H9 (cell line): ENCODE measurements at regions not wholly inside any gene's neighbourhood (a gene's known extent, or its start where the extent isn't known, plus 50 kb on each side); places are given as distances from the start of the nearest gene placed in this dataset.

Source experiments
- DNase-seq: peaks from one replicate; pipeline ENCODE4 v3.0.0-alpha.2; 2017
- H2AFZ ChIP-seq: one replicate; pipeline ENCODE4 v1.6.1; 2013; ENCODE audit warnings: mild to moderate bottlenecking, low read length, control low read depth, moderate library complexity
- H2AK5ac ChIP-seq: 2 replicates; pipeline ENCODE4 v1.6.1; 2013; ENCODE audit warnings: low read length, control low read depth, mixed read lengths; ENCODE audit not compliant: insufficient read length
- H2BK120ac ChIP-seq: one replicate; pipeline ENCODE4 v1.6.1; 2013; ENCODE audit warnings: low read depth, mild to moderate bottlenecking, low read length, control low read depth, inconsistent platforms; ENCODE audit not compliant: poor library complexity, severe bottlenecking
- H2BK12ac ChIP-seq: 2 replicates; pipeline ENCODE4 v1.6.1; 2013; ENCODE audit warnings: low read length, control low read depth, mixed read lengths, low read depth; ENCODE audit not compliant: insufficient read length
- H2BK15ac ChIP-seq: 2 replicates; pipeline ENCODE4 v1.6.1; 2013; ENCODE audit warnings: low read depth, low read length, control low read depth
- H2BK20ac ChIP-seq: one replicate; pipeline ENCODE4 v1.6.1; 2013; ENCODE audit warnings: low read depth, mild to moderate bottlenecking, low read length, control low read depth, inconsistent platforms; ENCODE audit not compliant: poor library complexity, severe bottlenecking
- H2BK5ac ChIP-seq: 2 replicates; pipeline ENCODE4 v1.6.1; 2013; ENCODE audit warnings: low read length, control low read depth, mixed read lengths; ENCODE audit not compliant: insufficient read length
- H3K14ac ChIP-seq: 2 replicates; pipeline ENCODE4 v1.6.1; 2013; ENCODE audit warnings: low read length, control low read depth; ENCODE audit not compliant: insufficient read depth
- H3K18ac ChIP-seq: 2 replicates; pipeline ENCODE4 v1.6.1; 2013; ENCODE audit warnings: low read depth, mild to moderate bottlenecking, mixed read lengths, low read length, control low read depth; ENCODE audit not compliant: insufficient read length
- H3K23ac ChIP-seq: 2 replicates; pipeline ENCODE4 v1.6.1; 2013; ENCODE audit warnings: low read length, control low read depth, mixed read lengths, low read depth; ENCODE audit not compliant: insufficient read length
- H3K23me2 ChIP-seq: 2 replicates; pipeline ENCODE4 v1.6.1; 2013; ENCODE audit warnings: low read depth, mild to moderate bottlenecking, mixed read lengths, low read length, control low read depth; ENCODE audit not compliant: insufficient read length, poor library complexity, severe bottlenecking
- H3K27ac ChIP-seq: 2 replicates; pipeline ENCODE4 v1.5.1; 2013; ENCODE audit warnings: low read length, control low read depth, mixed read lengths, low read depth; ENCODE audit not compliant: insufficient read length
- H3K27me3 ChIP-seq: 2 replicates; pipeline ENCODE4 v1.6.1; 2013; ENCODE audit warnings: low read length, control low read depth, inconsistent platforms; ENCODE audit not compliant: insufficient read depth
- H3K4ac ChIP-seq: 2 replicates; pipeline ENCODE4 v1.6.1; 2013; ENCODE audit warnings: low read depth, mild to moderate bottlenecking, control low read depth, inconsistent platforms, low read length, moderate library complexity
- H3K4me1 ChIP-seq: 2 replicates; pipeline ENCODE4 v1.6.1; 2013; ENCODE audit warnings: low read length, control low read depth, inconsistent platforms; ENCODE audit not compliant: insufficient read depth
- H3K4me2 ChIP-seq: 2 replicates; pipeline ENCODE4 v1.6.1; 2013; ENCODE audit warnings: low read length, control low read depth, mixed read lengths; ENCODE audit not compliant: insufficient read length, insufficient read depth
- H3K56ac ChIP-seq: 2 replicates; pipeline ENCODE4 v1.6.1; 2013; ENCODE audit warnings: low read depth, mild to moderate bottlenecking, mixed read lengths, low read length, control low read depth; ENCODE audit not compliant: insufficient read length
- H3K79me1 ChIP-seq: 2 replicates; pipeline ENCODE4 v1.6.1; 2013; ENCODE audit warnings: low read depth, mild to moderate bottlenecking, moderate library complexity, low read length, control low read depth, inconsistent platforms; ENCODE audit not compliant: insufficient read depth, poor library complexity, severe bottlenecking
- H3K79me2 ChIP-seq: 2 replicates; pipeline ENCODE4 v1.6.1; 2013; ENCODE audit warnings: low read length, control low read depth, inconsistent platforms; ENCODE audit not compliant: insufficient read depth
- H3K9ac ChIP-seq: 2 replicates; pipeline ENCODE4 v1.6.1; 2013; ENCODE audit warnings: low read length, control low read depth, mixed read lengths; ENCODE audit not compliant: insufficient read length; ENCODE audit errors: extremely low read depth
- H3K9me3 ChIP-seq: one replicate; pipeline ENCODE4 v1.6.1; 2013; ENCODE audit warnings: low read depth, low read length, inconsistent platforms; ENCODE audit not compliant: control insufficient read depth
- H3T11ph ChIP-seq: one replicate; pipeline ENCODE4 v1.6.1; 2013; ENCODE audit warnings: mild to moderate bottlenecking, low read length, control low read depth, inconsistent platforms
- H4K20me1 ChIP-seq: one replicate; pipeline ENCODE4 v1.6.1; 2013; ENCODE audit not compliant: control insufficient read depth, insufficient read length, insufficient read depth
- H4K5ac ChIP-seq: 2 replicates; pipeline ENCODE4 v1.6.1; 2013; ENCODE audit warnings: low read depth, mild to moderate bottlenecking, mixed read lengths, low read length, control low read depth; ENCODE audit not compliant: insufficient read length
- H4K8ac ChIP-seq: replicated peaks from 2 replicates; pipeline ENCODE4 v1.6.1; 2013; ENCODE audit warnings: low read length, control low read depth, mixed read lengths, low read depth; ENCODE audit not compliant: insufficient read length
- H4K91ac ChIP-seq: 2 replicates; pipeline ENCODE4 v1.6.1; 2013; ENCODE audit warnings: low read depth, mild to moderate bottlenecking, moderate library complexity, mixed read lengths, low read length, control low read depth; ENCODE audit not compliant: insufficient read length
- H3K27ac Mint-ChIP-seq, 3 experiments: 2 replicates in 2 of 3; 3 replicates in 1 of 3; pipeline ENCODE4 v1.8.0; 2020 to 2021; ENCODE audit warnings: mixed read lengths in 3 of 3, mild to moderate bottlenecking in 1 of 3, moderate library complexity in 1 of 3
- H3K27me3 Mint-ChIP-seq: 2 replicates; pipeline ENCODE4 v1.8.0; 2021; ENCODE audit warnings: low read depth, mild to moderate bottlenecking, moderate library complexity, mixed read lengths
- H3K36me3 Mint-ChIP-seq, 3 experiments: 2 replicates in 2 of 3; 3 replicates in 1 of 3; pipeline ENCODE4 v1.8.0; 2020 to 2021; ENCODE audit warnings: low read depth in 3 of 3, mixed read lengths in 3 of 3; ENCODE audit not compliant: insufficient read depth in 1 of 3
- H3K4me1 Mint-ChIP-seq, 2 experiments: 2 replicates each; pipeline ENCODE4 v1.8.0; 2020; ENCODE audit warnings: mixed read lengths in 2 of 2
- H3K4me3 Mint-ChIP-seq, 2 experiments: 2 replicates in 1 of 2; 3 replicates in 1 of 2; pipeline ENCODE4 v1.8.0; 2020 to 2021; ENCODE audit warnings: mild to moderate bottlenecking in 2 of 2, mixed read lengths in 2 of 2, moderate library complexity in 1 of 2
- H3K9me3 Mint-ChIP-seq, 2 experiments: 2 replicates in 1 of 2; 3 replicates in 1 of 2; pipeline ENCODE4 v1.8.0; 2020; ENCODE audit warnings: mild to moderate bottlenecking in 2 of 2, mixed read lengths in 2 of 2, moderate library complexity in 1 of 2
- WGBS: extraction: QIAGEN DNeasy Blood & Tissue Kit; methylation state at CpG from one replicate; pipeline ENCODE4 v1.1.7; 2013; ENCODE audit warnings: missing lambda C conversion rate, low lambda C conversion rate, mixed read lengths; ENCODE audit not compliant: insufficient read length; ENCODE audit errors: extremely low coverage; 5-methylcytosine and 5-hydroxymethylcytosine counted together
- TF ChIP-seq, protein P1 (sequence below): fragments of 200-600 bp; sonication (generic); conservative IDR thresholded peaks from 3 replicates; pipeline ENCODE4 v1.8.0; 2021; ENCODE audit warnings: antibody characterized with exemption, mild to moderate bottlenecking

DNA sequence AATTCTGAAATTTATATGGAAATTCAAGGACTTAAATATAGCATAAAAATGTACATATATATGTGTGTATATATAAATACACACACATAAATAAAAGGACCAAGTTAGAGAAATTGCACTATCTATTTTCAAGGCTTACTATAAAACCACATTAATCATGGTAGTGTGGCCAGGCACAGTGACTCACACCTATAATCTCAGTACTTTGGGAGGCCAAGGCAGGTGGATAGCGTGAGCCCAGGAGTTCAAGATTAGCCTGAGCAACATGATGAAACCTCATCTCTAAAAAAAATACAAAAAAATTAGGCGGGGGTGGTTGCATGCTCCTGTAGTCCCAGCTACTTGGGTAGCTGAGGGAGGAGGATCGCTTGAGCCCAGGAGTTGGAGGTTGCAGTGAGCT lies 171.4 kb upstream of the GORAB start:
- Histone ChIP-seq H2AK5ac (no peak overlapping the region), H3K4ac (no peak overlapping the region), H2BK15ac (no peak overlapping the region), H4K5ac (no peak overlapping the region), H3K23ac (no peak overlapping the region), H3K9ac (no peak overlapping the region), H2BK5ac (no peak overlapping the region), H2BK120ac (no peak overlapping the region), H3K4me1 (no peaks in the 10 kb centered on the region), H3K4me2 (no peak overlapping the region), H3K79me1 (no peaks in the 10 kb centered on the region), H3K9me3 (no peaks in the 10 kb centered on the region), H2AFZ (no peak overlapping the region), H3K79me2 (no peaks in the 10 kb centered on the region), H3K18ac (no peak overlapping the region), H3K14ac (no peak overlapping the region), H4K20me1 (no peaks in the 10 kb centered on the region), H3K56ac (no peak overlapping the region), H4K91ac (no peak overlapping the region), H2BK20ac (no peak overlapping the region), H3T11ph (no peak overlapping the region), H3K27me3 (no peaks in the 10 kb centered on the region), H4K8ac (no peak overlapping the region), H3K23me2 (no peaks in the 10 kb centered on the region), H2BK12ac (no peak overlapping the region), H3K27ac (no peak overlapping the region)
- Mint-ChIP-seq H3K4me1 (no peaks in the 10 kb centered on the region), H3K27me3 (no peaks in the 10 kb centered on the region), H3K9me3 (peaks cover 0 to 2% of the 10 kb centered on the region in 2 experiments; a peak in 3 of 5 replicates), H3K36me3 (no peaks in the 10 kb centered on the region), H3K4me3 (no peak overlapping the region), H3K27ac (no peak overlapping the region)
- no peak for DNase-seq
- WGBS, result no CpG with 5 or more reads among the region's 3 CpGs
- TF ChIP-seq, protein P1, sequence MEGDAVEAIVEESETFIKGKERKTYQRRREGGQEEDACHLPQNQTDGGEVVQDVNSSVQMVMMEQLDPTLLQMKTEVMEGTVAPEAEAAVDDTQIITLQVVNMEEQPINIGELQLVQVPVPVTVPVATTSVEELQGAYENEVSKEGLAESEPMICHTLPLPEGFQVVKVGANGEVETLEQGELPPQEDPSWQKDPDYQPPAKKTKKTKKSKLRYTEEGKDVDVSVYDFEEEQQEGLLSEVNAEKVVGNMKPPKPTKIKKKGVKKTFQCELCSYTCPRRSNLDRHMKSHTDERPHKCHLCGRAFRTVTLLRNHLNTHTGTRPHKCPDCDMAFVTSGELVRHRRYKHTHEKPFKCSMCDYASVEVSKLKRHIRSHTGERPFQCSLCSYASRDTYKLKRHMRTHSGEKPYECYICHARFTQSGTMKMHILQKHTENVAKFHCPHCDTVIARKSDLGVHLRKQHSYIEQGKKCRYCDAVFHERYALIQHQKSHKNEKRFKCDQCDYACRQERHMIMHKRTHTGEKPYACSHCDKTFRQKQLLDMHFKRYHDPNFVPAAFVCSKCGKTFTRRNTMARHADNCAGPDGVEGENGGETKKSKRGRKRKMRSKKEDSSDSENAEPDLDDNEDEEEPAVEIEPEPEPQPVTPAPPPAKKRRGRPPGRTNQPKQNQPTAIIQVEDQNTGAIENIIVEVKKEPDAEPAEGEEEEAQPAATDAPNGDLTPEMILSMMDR, result no peak
